ENCODE measurements at regions not wholly inside any gene's neighbourhood (a gene's known extent, or its start where the extent isn't known, plus 50 kb on each side); places are given as distances from the start of the nearest gene placed in this dataset.
"Not testable (repeated sequence)": the region's sequence is repeated elsewhere in the genome, so short reads cannot be mapped to it uniquely, and the experiment has no call there.

GRCh38 chr3:20552605-20553275 is 366.7 kb upstream of the SGO1 start:
- Mint-ChIP-seq H3K27me3 (ENCODE audit: unreplicated experiment) (no peaks in the 10 kb centered on the region), H3K9me3 (ENCODE audit: low read depth, unreplicated experiment) (peaks cover 5% of the 10 kb centered on the region), H3K4me1 (ENCODE audit: low read depth, unreplicated experiment) (peaks cover 8% of the 10 kb centered on the region), H3K27ac (ENCODE audit: unreplicated experiment) (no peak overlapping the region), H3K4me3 (ENCODE audit: low read depth, unreplicated experiment) (no peak overlapping the region), H3K36me3 (ENCODE audit: insufficient read depth, unreplicated experiment) (no peaks in the 10 kb centered on the region)
- no peak for DNase-seq
- TF ChIP-seq, protein P1, sequence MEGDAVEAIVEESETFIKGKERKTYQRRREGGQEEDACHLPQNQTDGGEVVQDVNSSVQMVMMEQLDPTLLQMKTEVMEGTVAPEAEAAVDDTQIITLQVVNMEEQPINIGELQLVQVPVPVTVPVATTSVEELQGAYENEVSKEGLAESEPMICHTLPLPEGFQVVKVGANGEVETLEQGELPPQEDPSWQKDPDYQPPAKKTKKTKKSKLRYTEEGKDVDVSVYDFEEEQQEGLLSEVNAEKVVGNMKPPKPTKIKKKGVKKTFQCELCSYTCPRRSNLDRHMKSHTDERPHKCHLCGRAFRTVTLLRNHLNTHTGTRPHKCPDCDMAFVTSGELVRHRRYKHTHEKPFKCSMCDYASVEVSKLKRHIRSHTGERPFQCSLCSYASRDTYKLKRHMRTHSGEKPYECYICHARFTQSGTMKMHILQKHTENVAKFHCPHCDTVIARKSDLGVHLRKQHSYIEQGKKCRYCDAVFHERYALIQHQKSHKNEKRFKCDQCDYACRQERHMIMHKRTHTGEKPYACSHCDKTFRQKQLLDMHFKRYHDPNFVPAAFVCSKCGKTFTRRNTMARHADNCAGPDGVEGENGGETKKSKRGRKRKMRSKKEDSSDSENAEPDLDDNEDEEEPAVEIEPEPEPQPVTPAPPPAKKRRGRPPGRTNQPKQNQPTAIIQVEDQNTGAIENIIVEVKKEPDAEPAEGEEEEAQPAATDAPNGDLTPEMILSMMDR (IDR thresholded peaks at IDR 0.05; ENCODE audit: unreplicated experiment) = no peak
- intact Hi-C loops (cut with micrococcal nuclease; ENCODE audit: unreplicated experiment) = no loop called here
- CTCF ChIA-PET = no interaction called here
- no TSS peak for BruUV-seq (replicated peaks)

- H3K36me3 Mint-ChIP-seq (ENCODE audit: insufficient read depth, unreplicated experiment); DNase-seq; H3K4me3 Mint-ChIP-seq (ENCODE audit: low read depth, unreplicated experiment); H3K9me3 Mint-ChIP-seq (ENCODE audit: low read depth, unreplicated experiment); H3K27me3 Mint-ChIP-seq (ENCODE audit: unreplicated experiment); H3K27ac Mint-ChIP-seq (ENCODE audit: unreplicated experiment); intact Hi-C loops (cut with micrococcal nuclease; ENCODE audit: unreplicated experiment); BruUV-seq (replicated peaks); H3K4me1 Mint-ChIP-seq (ENCODE audit: low read depth, unreplicated experiment); CTCF ChIA-PET: not testable (repeated sequence)
These were observed 361.6 kb upstream of the SGO1 start for GRCh38 chr3:20547361-20548269.

DNA sequence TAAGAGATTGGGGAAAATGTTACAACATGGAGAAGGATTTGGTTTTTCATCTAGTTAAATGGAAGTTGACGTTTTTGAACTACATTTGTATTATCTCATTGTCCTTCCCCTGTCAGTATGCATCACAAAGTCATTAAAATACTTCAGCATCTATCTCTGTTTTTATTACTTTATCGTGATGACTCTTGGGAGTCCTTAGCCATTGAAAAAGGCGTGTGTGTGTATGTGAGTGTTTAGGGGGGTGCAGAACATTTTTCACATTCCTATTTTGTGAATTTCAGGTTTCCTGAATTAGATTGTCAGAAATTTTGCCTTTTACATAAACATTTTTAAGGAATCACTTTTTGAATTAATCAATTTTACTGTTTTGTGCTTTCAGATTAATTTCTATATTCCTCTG is 360.6 kb upstream of the SGO1 start:
- BruUV-seq (replicated peaks) = no TSS peak
- Mint-ChIP-seq H3K27me3 (ENCODE audit: unreplicated experiment) (no peaks in the 10 kb centered on the region), H3K9me3 (ENCODE audit: low read depth, unreplicated experiment) (peaks cover 5% of the 10 kb centered on the region), H3K27ac (ENCODE audit: unreplicated experiment) (no peak overlapping the region), H3K36me3 (ENCODE audit: insufficient read depth, unreplicated experiment) (no peaks in the 10 kb centered on the region), H3K4me1 (ENCODE audit: low read depth, unreplicated experiment) (no peaks in the 10 kb centered on the region), H3K4me3 (ENCODE audit: low read depth, unreplicated experiment) (no peak overlapping the region)
- CTCF ChIA-PET = no interaction called here
- DNase-seq = no peak
- intact Hi-C loops (cut with micrococcal nuclease; ENCODE audit: unreplicated experiment) = no loop called here
- TF ChIP-seq, protein P1 (IDR thresholded peaks at IDR 0.05; ENCODE audit: unreplicated experiment) = no peak

GRCh38 chr3:20543535-20544226 is 357.7 kb upstream of the SGO1 start:
- TF ChIP-seq, protein P1 (IDR thresholded peaks at IDR 0.05; ENCODE audit: unreplicated experiment) = no peak
- CTCF ChIA-PET = no interaction called here
- no TSS peak for BruUV-seq (replicated peaks)
- no peaks in the 10 kb centered on the region for H3K27me3 Mint-ChIP-seq (ENCODE audit: unreplicated experiment)
- H3K9me3 Mint-ChIP-seq (ENCODE audit: low read depth, unreplicated experiment) = peaks cover 3% of the 10 kb centered on the region
- no peak overlapping the region for H3K27ac Mint-ChIP-seq (ENCODE audit: unreplicated experiment)
- intact Hi-C loops (cut with micrococcal nuclease; ENCODE audit: unreplicated experiment) = no loop called here
- no peak overlapping the region for H3K4me3 Mint-ChIP-seq (ENCODE audit: low read depth, unreplicated experiment)
- DNase-seq = no peak
- H3K36me3 Mint-ChIP-seq (ENCODE audit: insufficient read depth, unreplicated experiment) = no peaks in the 10 kb centered on the region
- H3K4me1 Mint-ChIP-seq (ENCODE audit: low read depth, unreplicated experiment) = no peaks in the 10 kb centered on the region

Data from Calu3 (cell line).